GM23248 (cell line): ENCODE measurements at regions not wholly inside any gene's neighbourhood (a gene's known extent, or its start where the extent isn't known, plus 50 kb on each side); places are given as distances from the start of the nearest gene placed in this dataset.
"Not testable (repeated sequence)": the region's sequence is repeated elsewhere in the genome, so short reads cannot be mapped to it uniquely, and the experiment has no call there.

Source experiments
- DNase-seq: peaks from one replicate; pipeline ENCODE4 v3.0.0-alpha.2; 2015
- H2AFZ ChIP-seq: fragments of 200-600 bp; sonication (generic); 2 replicates; pipeline ENCODE4 v1.6.1; 2016; ENCODE audit warnings: antibody characterized with exemption
- H3F3A ChIP-seq: fragments of 200-600 bp; sonication (generic); 2 replicates; pipeline ENCODE4 v1.6.1; 2016; ENCODE audit warnings: mild to moderate bottlenecking, antibody characterized with exemption, mixed run types; ENCODE audit not compliant: insufficient read depth
- H3K27ac ChIP-seq: fragments of 200-600 bp; sonication (generic); 2 replicates; pipeline ENCODE4 v1.5.1; 2016; ENCODE audit warnings: mild to moderate bottlenecking
- H3K27me3 ChIP-seq: fragments of 200-600 bp; sonication (generic); replicated peaks from 2 replicates; pipeline ENCODE4 v1.6.1; 2016; ENCODE audit warnings: mild to moderate bottlenecking; ENCODE audit not compliant: insufficient read depth
- H3K36me3 ChIP-seq: fragments of 200-600 bp; sonication (generic); 2 replicates; pipeline ENCODE4 v1.6.1; 2016; ENCODE audit warnings: low read depth, mild to moderate bottlenecking
- H3K4me1 ChIP-seq: fragments of 200-600 bp; sonication (generic); 2 replicates; pipeline ENCODE4 v1.6.1; 2016; ENCODE audit warnings: mild to moderate bottlenecking; ENCODE audit not compliant: insufficient read depth
- H3K4me2 ChIP-seq: fragments of 200-600 bp; sonication (generic); one replicate; pipeline ENCODE4 v1.6.1; 2016; ENCODE audit warnings: mild to moderate bottlenecking; ENCODE audit not compliant: unreplicated experiment
- H3K4me3 ChIP-seq: fragments of 200-600 bp; sonication (generic); 2 replicates; pipeline ENCODE4 v1.5.1; 2016; ENCODE audit warnings: mild to moderate bottlenecking
- H3K79me2 ChIP-seq: fragments of 200-600 bp; sonication (generic); 2 replicates; pipeline ENCODE4 v1.6.1; 2016; ENCODE audit warnings: mild to moderate bottlenecking; ENCODE audit not compliant: insufficient read depth
- H3K9ac ChIP-seq: fragments of 200-600 bp; sonication (generic); 2 replicates; pipeline ENCODE4 v1.6.1; 2016; ENCODE audit warnings: mild to moderate bottlenecking
- H3K9me2 ChIP-seq: fragments of 200-600 bp; sonication (generic); 2 replicates; pipeline ENCODE4 v1.6.1; 2016; ENCODE audit warnings: mixed run types, mild to moderate bottlenecking, moderate library complexity; ENCODE audit not compliant: insufficient read depth
- H3K9me3 ChIP-seq: fragments of 200-600 bp; sonication (generic); one replicate; pipeline ENCODE4 v1.6.1; 2017; ENCODE audit warnings: low read depth
- H4K20me1 ChIP-seq: fragments of 200-600 bp; sonication (generic); 2 replicates; pipeline ENCODE4 v1.6.0; 2016; ENCODE audit not compliant: insufficient read depth
- EZH2 ChIP-seq: fragments of 200-600 bp; sonication (generic); IDR thresholded peaks from 2 replicates; pipeline ENCODE4 v1.6.1; 2018; ENCODE audit warnings: antibody characterized with exemption, mild to moderate bottlenecking; ENCODE audit not compliant: insufficient read depth, poor library complexity, severe bottlenecking
- EZH2phosphoT487 ChIP-seq: fragments of 200-600 bp; sonication (generic); IDR thresholded peaks from 2 replicates; pipeline ENCODE4 v1.6.1; 2018; ENCODE audit warnings: antibody characterized with exemption, moderate library complexity, mild to moderate bottlenecking, low read depth; ENCODE audit not compliant: insufficient read depth
- WGBS, 2 experiments: methylation state at CpG; one replicate each; pipeline ENCODE4 v1.1.6; 2015 to 2017; ENCODE audit warnings: low lambda C conversion rate in 2 of 2, low coverage in 1 of 2; ENCODE audit errors: missing lambda C conversion rate in 2 of 2; 5-methylcytosine and 5-hydroxymethylcytosine counted together
- in situ Hi-C: fragments of 300-500 bp; cut with MboI; formaldehyde crosslinking; loops from 2 replicates; pipeline ENCODE4 v1.15.0; 2020

DNA sequence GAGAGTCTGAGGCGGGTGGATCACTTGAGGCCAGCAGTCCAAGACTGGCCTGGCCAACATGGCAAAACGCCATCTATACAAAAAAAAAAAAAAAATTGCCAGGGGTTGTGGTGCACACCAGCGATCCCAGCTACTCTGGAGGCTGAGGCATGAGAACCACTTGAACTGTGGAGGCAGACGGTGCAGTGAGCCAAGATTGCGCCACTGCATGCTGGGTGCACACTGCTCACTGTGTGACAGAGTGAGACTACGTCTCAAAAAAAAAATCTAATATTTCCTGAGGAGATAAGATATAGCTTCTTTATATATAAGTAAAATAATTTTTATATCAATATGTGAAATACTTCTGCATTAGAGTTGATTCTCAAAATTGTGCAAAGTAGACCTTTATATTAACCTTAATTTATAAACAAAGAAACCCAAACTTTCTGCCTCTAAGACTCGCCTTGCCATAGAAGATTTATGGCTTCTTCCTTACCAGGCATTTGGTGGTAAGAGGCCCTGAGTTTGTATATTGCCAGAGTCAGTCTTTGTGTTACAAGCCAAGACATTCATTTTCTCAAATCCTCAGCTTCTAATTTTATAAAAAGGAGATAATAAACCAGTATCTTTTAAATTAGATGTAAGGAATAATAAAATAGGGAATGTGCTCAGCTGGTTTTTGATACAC lies 1226.7 kb downstream of the FLRT2 start:
- H3K4me3 ChIP-seq, result no peak overlapping the region
- H3K36me3 ChIP-seq, result no peaks in the 10 kb centered on the region
- H3K27me3 ChIP-seq, result no peaks in the 10 kb centered on the region
- no peak for DNase-seq
- H3F3A ChIP-seq, result no peaks in the 10 kb centered on the region
- H3K4me2 ChIP-seq, result no peak overlapping the region
- in situ Hi-C loops, result no loop called here
- no peaks in the 10 kb centered on the region for H4K20me1 ChIP-seq
- no peak overlapping the region for H3K9ac ChIP-seq
- WGBS, 2 experiments, result 13% methylated on average over 7 of the region's 7 CpGs
- no peaks in the 10 kb centered on the region; the same call in 1 of the 2 replicates for H3K9me2 ChIP-seq
- TF ChIP-seq EZH2phosphoT487, result no peak
- no peak for TF ChIP-seq EZH2
- H3K27ac ChIP-seq, result no peak overlapping the region
- peaks cover 3% of the 10 kb centered on the region for H3K9me3 ChIP-seq
- H2AFZ ChIP-seq, result no peak overlapping the region
- no peaks in the 10 kb centered on the region for H3K4me1 ChIP-seq
- no peaks in the 10 kb centered on the region for H3K79me2 ChIP-seq

DNA sequence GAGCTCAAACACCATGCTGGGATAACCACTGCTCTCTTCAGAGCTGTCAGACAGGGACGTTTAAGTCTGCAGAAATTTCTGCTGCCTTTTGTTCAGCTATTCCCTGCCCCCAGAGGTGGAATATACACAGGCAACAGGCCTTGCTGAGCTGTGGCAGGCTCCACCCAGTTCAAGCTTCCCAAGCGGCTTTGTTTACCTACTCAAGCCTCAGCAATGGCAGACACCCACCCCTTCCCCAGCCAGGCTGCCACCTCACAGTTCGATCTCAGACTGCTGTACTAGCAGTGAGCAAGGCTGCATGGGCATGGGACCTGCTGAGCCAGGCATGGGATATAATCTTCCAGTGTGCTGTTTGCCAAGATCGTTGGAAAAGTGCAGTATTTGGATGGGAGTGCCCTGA lies 1220.5 kb downstream of the FLRT2 start:
- H3K9ac ChIP-seq, H3K9me2 ChIP-seq, H3K9me3 ChIP-seq, H3K36me3 ChIP-seq, H3F3A ChIP-seq, H3K4me1 ChIP-seq, H3K4me3 ChIP-seq, H3K27ac ChIP-seq, H2AFZ ChIP-seq, H4K20me1 ChIP-seq, in situ Hi-C loops, H3K79me2 ChIP-seq, DNase-seq, H3K4me2 ChIP-seq, H3K27me3 ChIP-seq: not testable (repeated sequence)
- 12 to 16% methylated on average over 4 of the region's 4 CpGs for WGBS, 2 experiments

DNA sequence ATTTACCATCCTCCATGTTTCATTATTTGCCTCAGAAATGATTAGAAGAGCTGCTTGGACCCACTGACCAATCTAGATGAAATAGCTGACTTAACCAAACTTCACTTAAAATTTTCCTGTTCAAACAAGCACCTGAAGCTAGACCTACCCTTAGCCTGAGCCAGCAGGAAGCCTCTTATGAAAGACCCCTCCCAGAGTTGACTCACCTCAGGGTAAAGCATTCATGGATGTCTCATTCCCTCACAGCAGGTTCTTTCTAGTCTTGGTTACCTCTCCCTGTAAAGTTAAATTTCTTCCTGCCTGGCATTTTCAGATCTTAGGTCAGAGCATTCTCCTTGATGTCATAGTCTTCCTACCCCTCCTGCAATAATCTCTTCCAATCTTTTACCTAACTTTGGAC lies 1209.8 kb downstream of the FLRT2 start:
- TF ChIP-seq EZH2phosphoT487 (no peak), EZH2 (no peak)
- H3F3A ChIP-seq, result no peaks in the 10 kb centered on the region
- H4K20me1 ChIP-seq, result no peaks in the 10 kb centered on the region
- no peak overlapping the region for H3K9ac ChIP-seq
- no peaks in the 10 kb centered on the region for H3K4me1 ChIP-seq
- no peaks in the 10 kb centered on the region for H3K9me2 ChIP-seq
- no peaks in the 10 kb centered on the region for H3K27me3 ChIP-seq
- H3K9me3 ChIP-seq, result no peaks in the 10 kb centered on the region
- H2AFZ ChIP-seq, result no peak overlapping the region
- H3K36me3 ChIP-seq, result no peaks in the 10 kb centered on the region
- H3K79me2 ChIP-seq, result no peaks in the 10 kb centered on the region
- H3K4me3 ChIP-seq, result no peak overlapping the region
- no peak overlapping the region for H3K27ac ChIP-seq
- H3K4me2 ChIP-seq, result no peak overlapping the region
- in situ Hi-C loops, result no loop called here
- no peak for DNase-seq

GRCh38 chr14:86731427-86731826 lies 1201.5 kb downstream of the FLRT2 start:
- WGBS, 2 experiments, result 40 to 41% methylated on average over 2 of the region's 2 CpGs

GRCh38 chr14:86723254-86723624 lies 1193.3 kb downstream of the FLRT2 start:
- H3K4me3 ChIP-seq, result no peak overlapping the region
- H3K9me2 ChIP-seq, result no peaks in the 10 kb centered on the region
- no peaks in the 10 kb centered on the region for H3K4me1 ChIP-seq
- no peaks in the 10 kb centered on the region for H3F3A ChIP-seq
- no peaks in the 10 kb centered on the region for H3K79me2 ChIP-seq
- no peak for DNase-seq
- H3K9ac ChIP-seq, result no peak overlapping the region
- TF ChIP-seq EZH2phosphoT487, result no peak
- TF ChIP-seq EZH2, result no peak
- H3K27ac ChIP-seq, result no peak overlapping the region
- H2AFZ ChIP-seq, result no peak overlapping the region
- H3K4me2 ChIP-seq, result no peak overlapping the region
- H4K20me1 ChIP-seq, result no peaks in the 10 kb centered on the region
- H3K36me3 ChIP-seq, result no peaks in the 10 kb centered on the region
- H3K9me3 ChIP-seq, result no peaks in the 10 kb centered on the region
- in situ Hi-C loops, result no loop called here
- H3K27me3 ChIP-seq, result no peaks in the 10 kb centered on the region

More at GRCh38 chr14:86731427-86731826, 1201.5 kb downstream of the FLRT2 start:
- H3K9ac ChIP-seq, H3K27me3 ChIP-seq, H3F3A ChIP-seq, H3K4me3 ChIP-seq, H3K4me2 ChIP-seq, H3K9me2 ChIP-seq, H2AFZ ChIP-seq, in situ Hi-C loops, H3K4me1 ChIP-seq, H3K36me3 ChIP-seq, H4K20me1 ChIP-seq, H3K79me2 ChIP-seq, H3K27ac ChIP-seq, DNase-seq, H3K9me3 ChIP-seq: not testable (repeated sequence)
